Upper lobe of left lung (tissue), 6 donors: ENCODE measurements at regions not wholly inside any gene's neighbourhood (a gene's known extent, or its start where the extent isn't known, plus 50 kb on each side); places are given as distances from the start of the nearest gene placed in this dataset.

Experiments used
- ATAC-seq, 2 donors: fragments of 200-7000 bp; cut with Tn5 transposase; one replicate each; pipeline ENCODE4 v1.9.1; 2022; ENCODE audit warnings: mild to moderate bottlenecking in 2 of 2, moderate library complexity in 2 of 2; ENCODE audit not compliant: low FRiP score in 2 of 2
- DNase-seq, 2 donors: peaks; one replicate each; pipeline ENCODE4 v3.0.0-alpha.2; 2019 to 2020
- H3K27ac ChIP-seq, 4 donors: fragments of 200-600 bp; sonication (generic); one replicate each; pipeline ENCODE4 v1.5.1; 2016 to 2019
- H3K27me3 ChIP-seq, 4 donors: fragments of 200-600 bp; sonication (generic); one replicate each; pipeline ENCODE4 v1.5.1; 2017 to 2019
- H3K36me3 ChIP-seq, 4 donors: fragments of 200-600 bp; sonication (generic); one replicate each; pipeline ENCODE4 v1.5.1; 2016 to 2019
- H3K4me1 ChIP-seq, 4 donors: fragments of 200-600 bp; sonication (generic); one replicate each; pipeline ENCODE4 v1.5.1; 2018 to 2019
- H3K4me3 ChIP-seq, 4 donors: fragments of 200-600 bp; sonication (generic); one replicate each; pipeline ENCODE4 v1.5.1; 2017 to 2019; ENCODE audit warnings: mild to moderate bottlenecking in 2 of 4, moderate library complexity in 1 of 4
- H3K9me3 ChIP-seq, 4 donors: fragments of 200-600 bp; sonication (generic); one replicate each; pipeline ENCODE4 v1.5.1; 2018 to 2019
- CTCF ChIP-seq, 6 experiments: fragments of 450-650 bp in 4 of 6; fragments of 200-600 bp in 2 of 6; sonication (generic) in 2 of 6; IDR thresholded peaks; one replicate each; pipeline ENCODE4 v1.5.1; 2016 to 2019; ENCODE audit warnings: antibody characterized with exemption in 6 of 6
- EP300 ChIP-seq, 4 donors: sonication (generic); formaldehyde crosslinking; IDR thresholded peaks; one replicate each; pipeline ENCODE4 v1.5.1; 2017; ENCODE audit warnings: antibody characterized with exemption in 4 of 4, control low read depth in 2 of 4
- POLR2A ChIP-seq, 4 donors: fragments of 450-650 bp; IDR thresholded peaks; one replicate each; pipeline ENCODE4 v1.5.1; 2016 to 2017; ENCODE audit warnings: antibody characterized with exemption in 4 of 4, mild to moderate bottlenecking in 2 of 4
- POLR2AphosphoS5 ChIP-seq, 2 donors: sonication (generic); formaldehyde crosslinking; IDR thresholded peaks; one replicate each; pipeline ENCODE4 v1.5.1; 2017; ENCODE audit warnings: antibody characterized with exemption in 2 of 2
- WGBS, 2 donors: methylation state at CpG; one replicate each; pipeline ENCODE4 v1.1.5; 2017 to 2018; 5-methylcytosine and 5-hydroxymethylcytosine counted together
- donor health status: DM: no; HTN: no; CAD: no; lungs with moderate emphysema.
- donor health status: DM: no; HTN: yes; CAD: no; lungs with severe emphysema.

- no peak overlapping the region for H3K27ac ChIP-seq
- TF ChIP-seq POLR2AphosphoS5 (IDR thresholded peaks at IDR 0.05): no peak
- TF ChIP-seq CTCF (IDR thresholded peaks at IDR 0.05): no peak
- DNase-seq: no peak
- WGBS, 2 donors: 42 to 43% methylated on average over 3 of the region's 3 CpGs
- H3K9me3 ChIP-seq: no peaks in the 10 kb centered on the region
- no peak for ATAC-seq
- peaks cover 0 to 4% (median 0%) of the 10 kb centered on the region in 4 donors for H3K4me1 ChIP-seq
- no peak overlapping the region for H3K4me3 ChIP-seq
- H3K36me3 ChIP-seq: no peaks in the 10 kb centered on the region
- H3K27me3 ChIP-seq: no peaks in the 10 kb centered on the region
These were observed 229.5 kb upstream of the TYRP1 start for GRCh38 chr9:12463641-12464040.

DNA sequence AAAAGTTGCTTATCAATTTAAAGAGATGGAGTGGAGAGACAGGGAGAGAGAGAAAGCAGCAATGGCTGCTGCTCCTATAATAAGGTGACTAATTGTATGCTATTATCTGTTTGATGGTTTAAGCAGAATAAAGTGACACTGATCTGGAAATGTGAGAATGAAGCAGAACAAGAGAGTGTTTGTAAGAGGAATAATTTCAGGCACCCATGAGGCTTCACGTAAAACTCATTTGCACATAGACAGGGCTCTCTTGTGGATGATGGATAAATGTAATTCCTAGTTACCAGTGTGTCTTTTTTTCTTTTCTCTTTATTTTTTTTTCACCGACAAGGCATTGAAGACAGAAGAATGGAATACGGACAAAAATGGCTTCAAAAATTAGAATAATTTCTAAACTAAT lies 228.8 kb upstream of the TYRP1 start:
- no peak for ATAC-seq
- peaks cover 0 to 4% (median 0%) of the 10 kb centered on the region in 4 donors for H3K4me1 ChIP-seq
- H3K27me3 ChIP-seq: no peaks in the 10 kb centered on the region
- no peaks in the 10 kb centered on the region for H3K9me3 ChIP-seq
- DNase-seq: no peak
- no peak overlapping the region for H3K27ac ChIP-seq
- 78 to 83% methylated on average over 3 of the region's 3 CpGs for WGBS, 2 donors
- H3K4me3 ChIP-seq: no peak overlapping the region
- no peak for TF ChIP-seq CTCF (IDR thresholded peaks at IDR 0.05)
- no peak for TF ChIP-seq EP300 (IDR thresholded peaks at IDR 0.05)
- no peak for TF ChIP-seq POLR2AphosphoS5 (IDR thresholded peaks at IDR 0.05)
- no peak for TF ChIP-seq POLR2A (IDR thresholded peaks at IDR 0.05)
- no peaks in the 10 kb centered on the region for H3K36me3 ChIP-seq

GRCh38 chr9:12464910-12465512 lies 228.2 kb upstream of the TYRP1 start:
- Histone ChIP-seq H3K27me3 (no peaks in the 10 kb centered on the region), H3K27ac (no peak overlapping the region), H3K4me1 (peaks cover 0 to 4% (median 0%) of the 10 kb centered on the region in 4 donors), H3K4me3 (no peak overlapping the region), H3K36me3 (no peaks in the 10 kb centered on the region), H3K9me3 (no peaks in the 10 kb centered on the region)
- TF ChIP-seq POLR2AphosphoS5 (IDR thresholded peaks at IDR 0.05): no peak
- peak in 2 of 6 experiments; percentile 17 to 39 for TF ChIP-seq CTCF (IDR thresholded peaks at IDR 0.05)
- ATAC-seq (no peak), DNase-seq (no peak)
- WGBS, 2 donors: 0 to 1% methylated on average over 2 of the region's 2 CpGs

DNA sequence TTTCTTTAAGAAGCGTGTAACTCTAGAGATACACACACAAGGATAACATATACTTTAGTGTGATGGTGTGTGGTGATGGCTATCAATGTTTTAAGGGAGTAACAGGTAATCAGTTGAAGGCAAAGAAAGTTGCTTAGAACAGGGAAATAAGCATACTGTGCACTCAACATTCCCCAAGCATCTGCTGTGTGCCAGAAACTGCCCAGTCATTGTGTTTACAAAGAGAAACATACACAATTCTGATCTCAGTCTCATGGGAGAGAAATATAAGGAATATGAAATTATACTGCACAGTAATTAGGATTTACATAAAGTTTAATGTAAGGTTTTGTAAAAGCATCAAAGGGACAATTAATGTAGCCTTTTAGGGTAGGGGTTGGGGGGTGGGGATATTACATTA lies 224.1 kb upstream of the TYRP1 start:
- WGBS, 2 donors: 88 to 97% methylated on average over 1 of the region's 1 CpG
- no peaks in the 10 kb centered on the region for H3K36me3 ChIP-seq
- H3K4me3 ChIP-seq: no peak overlapping the region
- ATAC-seq (no peak), DNase-seq (no peak)
- no peak for TF ChIP-seq POLR2AphosphoS5 (IDR thresholded peaks at IDR 0.05)
- TF ChIP-seq EP300 (IDR thresholded peaks at IDR 0.05): no peak
- TF ChIP-seq CTCF (IDR thresholded peaks at IDR 0.05): no peak
- TF ChIP-seq POLR2A (IDR thresholded peaks at IDR 0.05): no peak
- no peaks in the 10 kb centered on the region for H3K4me1 ChIP-seq
- H3K9me3 ChIP-seq: no peaks in the 10 kb centered on the region
- H3K27me3 ChIP-seq: no peaks in the 10 kb centered on the region
- H3K27ac ChIP-seq: no peak overlapping the region

GRCh38 chr9:12494411-12494810 lies 198.8 kb upstream of the TYRP1 start:
- TF ChIP-seq CTCF (IDR thresholded peaks at IDR 0.05): no peak
- no peak for TF ChIP-seq POLR2AphosphoS5 (IDR thresholded peaks at IDR 0.05)
- no peak for TF ChIP-seq EP300 (IDR thresholded peaks at IDR 0.05)
- no peak for TF ChIP-seq POLR2A (IDR thresholded peaks at IDR 0.05)
- 61 to 72% methylated on average over 1 of the region's 1 CpG for WGBS, 2 donors
- Histone ChIP-seq H3K36me3 (no peaks in the 10 kb centered on the region), H3K4me3 (no peak overlapping the region), H3K9me3 (no peaks in the 10 kb centered on the region), H3K4me1 (no peaks in the 10 kb centered on the region), H3K27ac (no peak overlapping the region), H3K27me3 (no peaks in the 10 kb centered on the region)
- ATAC-seq (no peak), DNase-seq (no peak)
